GM19455 (cell line): ENCODE measurements at regions not wholly inside any gene's neighbourhood (a gene's known extent, or its start where the extent isn't known, plus 50 kb on each side); places are given as distances from the start of the nearest gene placed in this dataset.
"Not testable (repeated sequence)": the region's sequence is repeated elsewhere in the genome, so short reads cannot be mapped to it uniquely, and the experiment has no call there.

ENCODE experiments used
- ATAC-seq: cut with Tn5 transposase; IDR thresholded peaks from one replicate; pipeline ENCODE4 v1.9.1; 2021; ENCODE audit not compliant: unreplicated experiment

GRCh38 chr9:85162822-85163221 is 493.3 kb downstream of the NTRK2 start:
- ATAC-seq = no peak

GRCh38 chr9:85160944-85161343 is 491.4 kb downstream of the NTRK2 start:
- not testable (repeated sequence) for ATAC-seq

GRCh38 chr9:85158512-85158911 is 489.0 kb downstream of the NTRK2 start:
- no peak for ATAC-seq

- ATAC-seq = no peak
These were observed 488.2 kb downstream of the NTRK2 start for GRCh38 chr9:85157772-85158171.

- no peak for ATAC-seq
These were observed 487.1 kb downstream of the NTRK2 start for GRCh38 chr9:85156652-85157051.

- ATAC-seq = no peak
These were observed 485.8 kb downstream of the NTRK2 start for GRCh38 chr9:85155352-85155751.

- ATAC-seq = no peak
These were observed 482.2 kb downstream of the NTRK2 start for GRCh38 chr9:85151741-85152140.

- no peak for ATAC-seq
These were observed 481.6 kb downstream of the NTRK2 start for GRCh38 chr9:85151162-85151561.

- no peak for ATAC-seq
These were observed 477.6 kb downstream of the NTRK2 start for GRCh38 chr9:85147046-85147640.

- no peak for ATAC-seq
These were observed 473.4 kb downstream of the NTRK2 start for GRCh38 chr9:85142968-85143367.

GRCh38 chr9:85142496-85142911 is 473.0 kb downstream of the NTRK2 start:
- no peak for ATAC-seq

- no peak for ATAC-seq
These were observed 468.2 kb downstream of the NTRK2 start for GRCh38 chr9:85137696-85138095.

- ATAC-seq = no peak
These were observed 467.5 kb downstream of the NTRK2 start for GRCh38 chr9:85136987-85137386.

GRCh38 chr9:85136507-85136906 is 467.0 kb downstream of the NTRK2 start:
- ATAC-seq = no peak

GRCh38 chr9:85130764-85131163 is 461.2 kb downstream of the NTRK2 start:
- no peak for ATAC-seq

GRCh38 chr9:85130260-85130659 is 460.7 kb downstream of the NTRK2 start:
- ATAC-seq = no peak

- no peak for ATAC-seq
These were observed 460.0 kb downstream of the NTRK2 start for GRCh38 chr9:85129514-85129913.

- ATAC-seq = no peak
These were observed 449.6 kb downstream of the NTRK2 start for GRCh38 chr9:85118990-85119755.

GRCh38 chr9:85117831-85118230 is 448.3 kb downstream of the NTRK2 start:
- ATAC-seq = no peak

- no peak for ATAC-seq
These were observed 445.9 kb downstream of the NTRK2 start for GRCh38 chr9:85115473-85115872.

- ATAC-seq = no peak
These were observed 445.3 kb downstream of the NTRK2 start for GRCh38 chr9:85114799-85115198.

GRCh38 chr9:85112933-85113418 is 443.4 kb downstream of the NTRK2 start:
- ATAC-seq = no peak

- no peak for ATAC-seq
These were observed 442.9 kb downstream of the NTRK2 start for GRCh38 chr9:85112391-85112790.
